ENCODE measurements at regions not wholly inside any gene's neighbourhood (a gene's known extent, or its start where the extent isn't known, plus 50 kb on each side); places are given as distances from the start of the nearest gene placed in this dataset.

GRCh38 chr2:66982766-66983165, 414.4 kb upstream of the ETAA1 start:
- H3K56ac ChIP-seq (ENCODE audit: insufficient read length, low read depth, low read length): no peak overlapping the region
- Mint-ChIP-seq H3K9me3 (no peaks in the 10 kb centered on the region), H3K4me3 (no peak overlapping the region), H3K27ac (no peak overlapping the region), H3K4me1 (no peaks in the 10 kb centered on the region), H3K36me3 (ENCODE audit: insufficient read depth in 1 of 3, low read depth in 3 of 3) (no peaks in the 10 kb centered on the region), H3K27me3 (ENCODE audit: low read depth) (no peaks in the 10 kb centered on the region)
- H2BK15ac ChIP-seq (ENCODE audit: low read depth, low read length): no peak overlapping the region
- no peak overlapping the region for H3K4me2 ChIP-seq (ENCODE audit: insufficient read depth, insufficient read length, low read length)
- H2BK12ac ChIP-seq (ENCODE audit: insufficient read length, low read depth, low read length): no peak overlapping the region
- no peak for DNase-seq
- TF ChIP-seq CTCF (conservative IDR thresholded peaks at IDR 0.05): no peak
- H4K20me1 ChIP-seq (ENCODE audit: control insufficient read depth, insufficient read depth, insufficient read length): no peaks in the 10 kb centered on the region
- H2AK5ac ChIP-seq (ENCODE audit: insufficient read length, low read length): no peak overlapping the region
- no peak overlapping the region for H4K5ac ChIP-seq (ENCODE audit: insufficient read length, low read depth, low read length)
- H4K91ac ChIP-seq (ENCODE audit: insufficient read length, low read depth, low read length): no peak overlapping the region
- no peak overlapping the region for H3K23ac ChIP-seq (ENCODE audit: insufficient read length, low read depth, low read length)
- no peaks in the 10 kb centered on the region for H3K9me3 ChIP-seq (ENCODE audit: control insufficient read depth, low read depth, low read length)
- H3K4ac ChIP-seq (ENCODE audit: low read depth, low read length): no peak overlapping the region
- H2AFZ ChIP-seq (ENCODE audit: low read length): no peak overlapping the region
- H3K14ac ChIP-seq (ENCODE audit: insufficient read depth, low read length): no peak overlapping the region
- no peak overlapping the region for H3K9ac ChIP-seq (ENCODE audit: extremely low read depth, insufficient read length, low read length)
- no peak overlapping the region for H2BK20ac ChIP-seq (ENCODE audit: low read depth, low read length, poor library complexity, severe bottlenecking)
- H3K79me2 ChIP-seq (ENCODE audit: insufficient read depth, low read length): no peaks in the 10 kb centered on the region
- H2BK5ac ChIP-seq (ENCODE audit: insufficient read length, low read length): no peak overlapping the region
- no peak overlapping the region for H3T11ph ChIP-seq (ENCODE audit: low read length)
- H4K8ac ChIP-seq (replicated peaks; ENCODE audit: insufficient read length, low read depth, low read length): no peak overlapping the region
- no peaks in the 10 kb centered on the region for H3K4me1 ChIP-seq (ENCODE audit: insufficient read depth, low read length)
- no peak overlapping the region for H3K27ac ChIP-seq (ENCODE audit: insufficient read length, low read depth, low read length)
- H3K23me2 ChIP-seq (ENCODE audit: insufficient read length, low read depth, low read length, poor library complexity, severe bottlenecking): no peaks in the 10 kb centered on the region
- H3K27me3 ChIP-seq (ENCODE audit: insufficient read depth, low read length): no peaks in the 10 kb centered on the region
- no peak overlapping the region for H2BK120ac ChIP-seq (ENCODE audit: low read depth, low read length, poor library complexity, severe bottlenecking)
- no peak overlapping the region for H3K18ac ChIP-seq (ENCODE audit: insufficient read length, low read depth, low read length)
- H3K79me1 ChIP-seq (ENCODE audit: insufficient read depth, low read depth, low read length, poor library complexity, severe bottlenecking): no peaks in the 10 kb centered on the region

Measured in H9 (cell line).